ENCODE measurements at regions not wholly inside any gene's neighbourhood (a gene's known extent, or its start where the extent isn't known, plus 50 kb on each side); places are given as distances from the start of the nearest gene placed in this dataset.

DNA sequence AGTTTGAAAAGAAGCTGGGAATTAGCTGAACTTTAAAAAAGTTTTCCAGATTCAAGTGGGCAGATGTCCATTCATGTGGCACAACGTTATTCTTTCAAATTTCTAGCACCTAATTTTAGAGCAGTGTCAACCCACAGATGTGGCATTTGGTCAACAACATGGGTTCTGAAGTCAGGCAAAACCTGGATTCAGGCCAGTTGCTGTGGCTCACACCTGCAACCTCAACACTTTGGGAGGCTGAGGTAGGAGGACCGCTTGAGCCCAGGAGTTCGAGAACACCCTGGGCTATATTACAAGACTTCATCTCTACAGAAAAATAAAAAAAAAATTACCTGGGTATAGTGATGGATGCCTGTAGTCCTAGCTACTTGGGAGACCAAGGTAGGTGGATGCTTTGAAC is 380.2 kb upstream of the SALL1 start:
- Histone ChIP-seq H3K27me3 (no peaks in the 10 kb centered on the region), H3K4me1 (no peaks in the 10 kb centered on the region), H3K9me3 (no peaks in the 10 kb centered on the region), H3K4me3 (no peak overlapping the region), H3K36me3 (no peaks in the 10 kb centered on the region), H3K27ac (no peak overlapping the region)
- intact Hi-C loops (cut with DNase I), result no loop called here
- TF ChIP-seq, protein P1, sequence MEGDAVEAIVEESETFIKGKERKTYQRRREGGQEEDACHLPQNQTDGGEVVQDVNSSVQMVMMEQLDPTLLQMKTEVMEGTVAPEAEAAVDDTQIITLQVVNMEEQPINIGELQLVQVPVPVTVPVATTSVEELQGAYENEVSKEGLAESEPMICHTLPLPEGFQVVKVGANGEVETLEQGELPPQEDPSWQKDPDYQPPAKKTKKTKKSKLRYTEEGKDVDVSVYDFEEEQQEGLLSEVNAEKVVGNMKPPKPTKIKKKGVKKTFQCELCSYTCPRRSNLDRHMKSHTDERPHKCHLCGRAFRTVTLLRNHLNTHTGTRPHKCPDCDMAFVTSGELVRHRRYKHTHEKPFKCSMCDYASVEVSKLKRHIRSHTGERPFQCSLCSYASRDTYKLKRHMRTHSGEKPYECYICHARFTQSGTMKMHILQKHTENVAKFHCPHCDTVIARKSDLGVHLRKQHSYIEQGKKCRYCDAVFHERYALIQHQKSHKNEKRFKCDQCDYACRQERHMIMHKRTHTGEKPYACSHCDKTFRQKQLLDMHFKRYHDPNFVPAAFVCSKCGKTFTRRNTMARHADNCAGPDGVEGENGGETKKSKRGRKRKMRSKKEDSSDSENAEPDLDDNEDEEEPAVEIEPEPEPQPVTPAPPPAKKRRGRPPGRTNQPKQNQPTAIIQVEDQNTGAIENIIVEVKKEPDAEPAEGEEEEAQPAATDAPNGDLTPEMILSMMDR (IDR thresholded peaks at IDR 0.05), result no peak
- no peak for TF ChIP-seq POLR2A (IDR thresholded peaks at IDR 0.05)
- TF ChIP-seq POLR2AphosphoS5 (IDR thresholded peaks at IDR 0.05; ENCODE audit: insufficient read depth in 1 of 2, low read depth in 1 of 2), result no peak
- no peak for DNase-seq (ENCODE audit: extremely low spot score in 2 of 2)

DNA sequence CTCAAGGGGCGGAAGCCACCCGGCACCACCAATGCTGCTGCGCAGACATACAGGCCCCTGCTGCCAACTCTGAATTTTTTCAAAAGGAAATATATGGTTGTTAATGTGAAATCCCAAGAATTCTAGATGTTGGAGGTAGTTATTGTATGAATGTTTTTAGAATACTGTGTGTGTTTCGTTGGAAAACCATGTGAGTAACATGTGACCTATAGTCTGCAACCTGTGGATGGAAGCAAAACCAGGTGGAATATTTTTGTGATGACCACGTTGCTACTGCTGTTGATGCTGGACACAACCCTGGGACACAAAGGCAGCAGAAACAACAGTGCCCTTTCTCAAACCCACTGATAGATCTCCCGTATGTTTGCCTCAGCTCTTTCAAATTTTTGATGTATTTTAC is 376.3 kb upstream of the SALL1 start:
- Histone ChIP-seq H3K27ac (no peak overlapping the region), H3K9me3 (no peaks in the 10 kb centered on the region), H3K4me1 (peaks cover 7% of the 10 kb centered on the region), H3K4me3 (no peak overlapping the region), H3K27me3 (no peaks in the 10 kb centered on the region), H3K36me3 (no peaks in the 10 kb centered on the region)
- TF ChIP-seq POLR2A (IDR thresholded peaks at IDR 0.05), result no peak
- TF ChIP-seq POLR2AphosphoS5 (IDR thresholded peaks at IDR 0.05; ENCODE audit: insufficient read depth in 1 of 2, low read depth in 1 of 2), result no peak
- TF ChIP-seq, protein P1 (IDR thresholded peaks at IDR 0.05), result no peak
- DNase-seq (ENCODE audit: extremely low spot score in 2 of 2), result no peak
- intact Hi-C loops (cut with DNase I), result no loop called here

DNA sequence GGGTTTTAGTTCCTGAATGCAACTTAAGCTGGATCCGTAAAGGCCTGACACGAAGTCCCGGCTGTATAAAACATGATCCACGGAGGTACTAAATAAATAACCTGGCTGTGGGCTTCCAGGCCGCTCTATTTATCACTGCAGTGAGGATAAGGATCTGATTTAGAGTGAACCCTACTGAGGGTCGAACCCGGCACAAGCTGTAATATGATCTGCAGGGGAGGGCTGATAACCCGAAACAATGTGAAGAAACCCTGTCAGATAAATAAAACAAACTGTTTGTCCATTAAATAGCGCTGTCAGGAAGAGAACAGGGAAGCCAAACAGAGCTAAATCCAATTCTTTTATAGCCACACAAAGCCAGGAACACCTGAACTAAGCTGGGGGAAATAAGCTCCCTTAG is 375.6 kb upstream of the SALL1 start:
- H3K36me3 ChIP-seq, result no peaks in the 10 kb centered on the region
- no peaks in the 10 kb centered on the region for H3K27me3 ChIP-seq
- DNase-seq (ENCODE audit: extremely low spot score in 2 of 2), result no peak
- no peak overlapping the region for H3K4me3 ChIP-seq
- intact Hi-C loops (cut with DNase I), result no loop called here
- H3K9me3 ChIP-seq, result no peaks in the 10 kb centered on the region
- H3K4me1 ChIP-seq, result peaks cover 7% of the 10 kb centered on the region
- H3K27ac ChIP-seq, result no peak overlapping the region
- TF ChIP-seq POLR2A (IDR thresholded peaks at IDR 0.05), result no peak
- TF ChIP-seq, protein P1 (IDR thresholded peaks at IDR 0.05), result no peak
- TF ChIP-seq POLR2AphosphoS5 (IDR thresholded peaks at IDR 0.05; ENCODE audit: insufficient read depth in 1 of 2, low read depth in 1 of 2), result no peak

DNA sequence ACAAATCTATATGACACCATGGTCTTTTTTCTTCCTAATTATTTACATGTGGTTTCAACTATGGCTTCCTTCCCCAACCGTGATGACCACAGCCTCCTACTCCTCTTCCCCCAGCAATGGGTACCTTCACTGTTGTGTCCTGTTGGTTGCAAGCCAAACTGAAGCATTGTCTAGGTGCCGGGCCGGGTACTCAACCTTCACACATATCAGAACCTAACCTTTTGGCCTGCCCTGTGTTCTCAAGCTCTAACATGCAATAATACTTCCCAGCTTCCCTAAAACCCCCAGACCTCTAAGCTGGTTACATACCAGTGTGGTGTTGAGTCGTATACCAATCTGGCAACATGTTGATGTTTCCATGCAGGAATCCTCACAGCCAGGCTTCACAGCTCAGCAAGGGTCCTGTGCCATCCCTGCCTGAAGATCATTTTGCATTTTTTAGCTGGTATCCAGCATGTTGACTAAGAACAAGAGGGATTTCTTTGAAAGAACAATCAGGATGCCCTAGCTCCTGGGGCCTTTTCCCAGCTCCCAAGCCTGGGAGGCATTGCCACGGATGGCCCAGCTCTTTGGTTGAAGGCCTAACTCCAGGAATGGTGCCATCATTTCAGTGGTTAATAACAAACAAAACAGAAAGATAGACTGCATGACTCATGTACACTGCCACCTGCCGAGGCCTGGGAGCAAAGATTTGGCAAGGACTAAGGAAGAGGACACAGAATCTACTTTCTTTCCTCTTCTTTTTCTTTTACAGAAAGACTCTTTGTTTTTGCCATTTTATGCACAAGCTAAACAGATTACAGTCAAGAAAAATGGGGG is 373.7 kb upstream of the SALL1 start:
- H3K27me3 ChIP-seq, result no peaks in the 10 kb centered on the region
- no peak overlapping the region for H3K4me3 ChIP-seq
- peaks cover 7% of the 10 kb centered on the region for H3K4me1 ChIP-seq
- no peak for DNase-seq (ENCODE audit: extremely low spot score in 2 of 2)
- no peaks in the 10 kb centered on the region for H3K36me3 ChIP-seq
- TF ChIP-seq, protein P1 (IDR thresholded peaks at IDR 0.05), result no peak
- TF ChIP-seq POLR2AphosphoS5 (IDR thresholded peaks at IDR 0.05; ENCODE audit: insufficient read depth in 1 of 2, low read depth in 1 of 2), result no peak
- no peak overlapping the region for H3K27ac ChIP-seq
- intact Hi-C loops (cut with DNase I), result no loop called here
- no peaks in the 10 kb centered on the region for H3K9me3 ChIP-seq

DNA sequence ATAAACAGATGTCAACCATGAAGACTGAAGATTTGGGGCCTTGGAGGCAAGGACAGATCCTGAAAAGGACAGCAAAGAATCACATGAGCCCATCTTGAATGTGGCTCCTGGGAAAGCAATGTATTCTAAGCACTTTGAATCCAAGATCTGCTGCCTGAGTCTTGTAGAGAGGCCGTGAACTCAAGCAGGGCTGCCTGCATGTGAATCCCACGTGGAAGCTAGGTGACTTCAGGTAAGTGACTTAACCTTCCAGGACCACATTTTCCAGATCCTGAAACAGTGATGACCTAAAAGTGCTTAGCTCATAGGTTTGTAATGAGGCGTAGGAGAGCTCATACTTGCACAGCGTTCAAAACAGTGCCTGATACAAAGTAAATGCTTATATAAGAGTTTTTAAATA is 373.0 kb upstream of the SALL1 start:
- Histone ChIP-seq H3K27ac (no peak overlapping the region), H3K36me3 (no peaks in the 10 kb centered on the region), H3K4me1 (peaks cover 7% of the 10 kb centered on the region), H3K9me3 (no peaks in the 10 kb centered on the region), H3K27me3 (no peaks in the 10 kb centered on the region), H3K4me3 (no peak overlapping the region)
- intact Hi-C loops (cut with DNase I), result no loop called here
- TF ChIP-seq, protein P1 (IDR thresholded peaks at IDR 0.05), result no peak
- TF ChIP-seq POLR2AphosphoS5 (IDR thresholded peaks at IDR 0.05; ENCODE audit: insufficient read depth in 1 of 2, low read depth in 1 of 2), result no peak
- TF ChIP-seq POLR2A (IDR thresholded peaks at IDR 0.05), result no peak
- no peak for DNase-seq (ENCODE audit: extremely low spot score in 2 of 2)

Data from vagina (tissue), 2 donors.